Body of pancreas (tissue), 4 donors: ENCODE measurements at regions not wholly inside any gene's neighbourhood (a gene's known extent, or its start where the extent isn't known, plus 50 kb on each side); places are given as distances from the start of the nearest gene placed in this dataset.

Source experiments
- ATAC-seq: fragments of 150-250 bp; one replicate; pipeline ENCODE4 v1.9.1; 2016
- DNase-seq, 4 donors: peaks; one replicate each; pipeline ENCODE4 v3.0.0-alpha.2; 2019
- H3K27ac ChIP-seq, 4 donors: fragments of 200-600 bp; sonication (generic); 1 replicate in 3 of 4; 2 replicates in 1 of 4; pipeline versions ENCODE4 v1.5.1 to v1.6.1; 2016 to 2019; ENCODE audit warnings: mild to moderate bottlenecking in 1 of 4, mixed read lengths in 1 of 4, moderate library complexity in 1 of 4
- H3K27me3 ChIP-seq, 2 donors: fragments of 200-600 bp; sonication (generic); one replicate each; pipeline ENCODE4 v1.6.0; 2016; ENCODE audit warnings: mild to moderate bottlenecking in 1 of 2
- H3K36me3 ChIP-seq, 2 donors: fragments of 200-600 bp; sonication (generic); replicated peaks in 1 of 2; 2 replicates each; pipeline ENCODE4 v1.5.1; 2016; ENCODE audit warnings: low read depth in 2 of 2; ENCODE audit not compliant: insufficient read depth in 1 of 2
- H3K4me1 ChIP-seq: fragments of 200-600 bp; sonication (generic); one replicate; pipeline ENCODE4 v1.6.0; 2016
- H3K4me3 ChIP-seq, 2 donors: fragments of 200-600 bp; sonication (generic); 1 replicate in 1 of 2; 2 replicates in 1 of 2; pipeline ENCODE4 v1.5.1; 2016 to 2019
- H3K9me3 ChIP-seq, 3 donors: fragments of 200-600 bp; sonication (generic); 1 replicate in 2 of 3; 2 replicates in 1 of 3; pipeline ENCODE4 v1.5.1; 2016
- POLR2A ChIP-seq, 3 donors: fragments of 450-650 bp; IDR thresholded peaks; one replicate each; pipeline ENCODE4 v1.6.1; 2016; ENCODE audit warnings: antibody characterized with exemption in 3 of 3, mild to moderate bottlenecking in 2 of 3
- WGBS, 2 donors: methylation state at CpG; one replicate each; pipeline ENCODE4 v1.1.5; 2017; 5-methylcytosine and 5-hydroxymethylcytosine counted together
- intact Hi-C: fragments of 100-400 bp; cut with DNase I; formaldehyde crosslinking; loops from one replicate; pipeline ENCODE4 v1.15.1; 2023
- TF ChIP-seq, protein P1 (sequence below), 7 experiments: fragments of 450-650 bp in 4 of 7; fragments of 200-600 bp in 3 of 7; sonication (generic) in 3 of 7; IDR thresholded peaks; one replicate each; pipeline ENCODE4 v1.5.1; 2016 to 2019; ENCODE audit warnings: antibody characterized with exemption in 7 of 7

- Histone ChIP-seq H3K9me3 (no peaks in the 10 kb centered on the region), H3K4me3 (no peak overlapping the region), H3K4me1 (no peaks in the 10 kb centered on the region), H3K27ac (no peak overlapping the region), H3K36me3 (no peaks in the 10 kb centered on the region), H3K27me3 (no peaks in the 10 kb centered on the region)
- intact Hi-C loops, result no loop called here
- DNase-seq (no peak), ATAC-seq (no peak)
- TF ChIP-seq, protein P1, sequence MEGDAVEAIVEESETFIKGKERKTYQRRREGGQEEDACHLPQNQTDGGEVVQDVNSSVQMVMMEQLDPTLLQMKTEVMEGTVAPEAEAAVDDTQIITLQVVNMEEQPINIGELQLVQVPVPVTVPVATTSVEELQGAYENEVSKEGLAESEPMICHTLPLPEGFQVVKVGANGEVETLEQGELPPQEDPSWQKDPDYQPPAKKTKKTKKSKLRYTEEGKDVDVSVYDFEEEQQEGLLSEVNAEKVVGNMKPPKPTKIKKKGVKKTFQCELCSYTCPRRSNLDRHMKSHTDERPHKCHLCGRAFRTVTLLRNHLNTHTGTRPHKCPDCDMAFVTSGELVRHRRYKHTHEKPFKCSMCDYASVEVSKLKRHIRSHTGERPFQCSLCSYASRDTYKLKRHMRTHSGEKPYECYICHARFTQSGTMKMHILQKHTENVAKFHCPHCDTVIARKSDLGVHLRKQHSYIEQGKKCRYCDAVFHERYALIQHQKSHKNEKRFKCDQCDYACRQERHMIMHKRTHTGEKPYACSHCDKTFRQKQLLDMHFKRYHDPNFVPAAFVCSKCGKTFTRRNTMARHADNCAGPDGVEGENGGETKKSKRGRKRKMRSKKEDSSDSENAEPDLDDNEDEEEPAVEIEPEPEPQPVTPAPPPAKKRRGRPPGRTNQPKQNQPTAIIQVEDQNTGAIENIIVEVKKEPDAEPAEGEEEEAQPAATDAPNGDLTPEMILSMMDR (IDR thresholded peaks at IDR 0.05), result no peak
- TF ChIP-seq POLR2A (IDR thresholded peaks at IDR 0.05), result no peak
- 67 to 72% methylated on average over 10 of the region's 10 CpGs for WGBS, 2 donors
Measured at GRCh38 chr7:41504214-41504980, 198.5 kb downstream of the INHBA start.

GRCh38 chr7:41503438-41503837 is 199.5 kb downstream of the INHBA start:
- TF ChIP-seq, protein P1 (IDR thresholded peaks at IDR 0.05), result no peak
- TF ChIP-seq POLR2A (IDR thresholded peaks at IDR 0.05), result no peak
- no peak overlapping the region for H3K27ac ChIP-seq
- ATAC-seq (no peak), DNase-seq (no peak)
- no peaks in the 10 kb centered on the region for H3K36me3 ChIP-seq
- H3K4me1 ChIP-seq, result no peaks in the 10 kb centered on the region
- H3K4me3 ChIP-seq, result no peak overlapping the region
- intact Hi-C loops, result no loop called here
- H3K9me3 ChIP-seq, result no peaks in the 10 kb centered on the region
- H3K27me3 ChIP-seq, result no peaks in the 10 kb centered on the region

- intact Hi-C loops, result no loop called here
- Histone ChIP-seq H3K27ac (no peak overlapping the region), H3K27me3 (no peaks in the 10 kb centered on the region), H3K9me3 (no peaks in the 10 kb centered on the region), H3K4me3 (no peak overlapping the region), H3K36me3 (no peaks in the 10 kb centered on the region), H3K4me1 (no peaks in the 10 kb centered on the region)
- ATAC-seq (no peak), DNase-seq (no peak)
- WGBS, 2 donors, result 81% methylated on average over 3 of the region's 3 CpGs
- no peak for TF ChIP-seq POLR2A (IDR thresholded peaks at IDR 0.05)
- TF ChIP-seq, protein P1 (IDR thresholded peaks at IDR 0.05), result no peak
Measured at GRCh38 chr7:41501466-41501865, 201.4 kb downstream of the INHBA start.

GRCh38 chr7:41501006-41501405 is 201.9 kb downstream of the INHBA start:
- intact Hi-C loops, result no loop called here
- TF ChIP-seq, protein P1 (IDR thresholded peaks at IDR 0.05), result no peak
- TF ChIP-seq POLR2A (IDR thresholded peaks at IDR 0.05), result no peak
- DNase-seq, result no peak

GRCh38 chr7:41492603-41493002 is 210.3 kb downstream of the INHBA start:
- DNase-seq (no peak), ATAC-seq (no peak)
- Histone ChIP-seq H3K36me3 (no peaks in the 10 kb centered on the region), H3K9me3 (no peaks in the 10 kb centered on the region), H3K4me3 (no peak overlapping the region), H3K27me3 (no peaks in the 10 kb centered on the region), H3K4me1 (no peaks in the 10 kb centered on the region), H3K27ac (no peak overlapping the region)
- intact Hi-C loops, result no loop called here
- TF ChIP-seq, protein P1 (IDR thresholded peaks at IDR 0.05), result no peak
- TF ChIP-seq POLR2A (IDR thresholded peaks at IDR 0.05), result no peak
- 40 to 49% methylated on average over 4 of the region's 4 CpGs for WGBS, 2 donors

More at GRCh38 chr7:41501006-41501405, 201.9 kb downstream of the INHBA start:
- WGBS, 2 donors, result 67 to 71% methylated on average over 6 of the region's 6 CpGs
- no peak for ATAC-seq
- Histone ChIP-seq H3K9me3 (no peaks in the 10 kb centered on the region), H3K4me1 (no peaks in the 10 kb centered on the region), H3K27ac (no peak overlapping the region), H3K27me3 (no peaks in the 10 kb centered on the region), H3K36me3 (no peaks in the 10 kb centered on the region), H3K4me3 (no peak overlapping the region)
